HG03159 (cell line): ENCODE measurements at regions not wholly inside any gene's neighbourhood (a gene's known extent, or its start where the extent isn't known, plus 50 kb on each side); places are given as distances from the start of the nearest gene placed in this dataset.
"Not testable (repeated sequence)": the region's sequence is repeated elsewhere in the genome, so short reads cannot be mapped to it uniquely, and the experiment has no call there.

Experiments used
- ATAC-seq: cut with Tn5 transposase; IDR thresholded peaks from one replicate; pipeline ENCODE4 v1.9.1; 2021; ENCODE audit warnings: mild to moderate bottlenecking, moderate library complexity; ENCODE audit not compliant: unreplicated experiment

DNA sequence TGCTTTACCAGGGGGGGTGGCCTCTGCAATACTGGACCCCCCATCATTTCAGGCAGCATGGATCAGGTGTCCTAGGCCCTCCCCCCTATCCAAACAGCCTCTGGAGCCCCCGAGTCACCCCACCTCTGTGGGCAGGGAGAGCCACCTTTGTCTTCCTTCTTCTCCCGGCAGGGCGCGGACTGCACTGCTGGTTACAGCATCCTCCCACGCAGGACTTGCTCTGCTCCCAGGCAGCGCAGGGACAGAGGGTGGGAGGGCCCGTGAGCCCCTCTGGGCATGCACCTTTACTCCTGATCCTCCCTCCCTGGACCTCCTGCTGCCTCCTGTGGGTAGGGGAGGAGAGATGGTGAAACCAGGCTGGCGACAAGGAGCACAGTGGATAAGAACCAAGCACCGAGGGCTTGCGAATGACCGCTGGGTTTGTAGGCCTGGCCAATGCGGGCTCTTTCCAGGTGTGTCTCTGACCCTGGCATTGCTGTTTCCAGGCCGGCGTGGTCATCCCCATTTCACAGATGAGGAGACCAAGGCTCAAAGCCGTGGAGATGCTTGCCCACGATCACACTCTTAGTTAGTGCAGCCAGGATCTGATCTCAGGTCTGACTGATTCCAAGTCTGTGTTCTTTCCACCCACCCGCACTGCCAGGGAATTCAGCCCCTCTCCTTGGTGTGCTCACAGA, 73.6 kb upstream of the TARDBP start:
- no peak for ATAC-seq

DNA sequence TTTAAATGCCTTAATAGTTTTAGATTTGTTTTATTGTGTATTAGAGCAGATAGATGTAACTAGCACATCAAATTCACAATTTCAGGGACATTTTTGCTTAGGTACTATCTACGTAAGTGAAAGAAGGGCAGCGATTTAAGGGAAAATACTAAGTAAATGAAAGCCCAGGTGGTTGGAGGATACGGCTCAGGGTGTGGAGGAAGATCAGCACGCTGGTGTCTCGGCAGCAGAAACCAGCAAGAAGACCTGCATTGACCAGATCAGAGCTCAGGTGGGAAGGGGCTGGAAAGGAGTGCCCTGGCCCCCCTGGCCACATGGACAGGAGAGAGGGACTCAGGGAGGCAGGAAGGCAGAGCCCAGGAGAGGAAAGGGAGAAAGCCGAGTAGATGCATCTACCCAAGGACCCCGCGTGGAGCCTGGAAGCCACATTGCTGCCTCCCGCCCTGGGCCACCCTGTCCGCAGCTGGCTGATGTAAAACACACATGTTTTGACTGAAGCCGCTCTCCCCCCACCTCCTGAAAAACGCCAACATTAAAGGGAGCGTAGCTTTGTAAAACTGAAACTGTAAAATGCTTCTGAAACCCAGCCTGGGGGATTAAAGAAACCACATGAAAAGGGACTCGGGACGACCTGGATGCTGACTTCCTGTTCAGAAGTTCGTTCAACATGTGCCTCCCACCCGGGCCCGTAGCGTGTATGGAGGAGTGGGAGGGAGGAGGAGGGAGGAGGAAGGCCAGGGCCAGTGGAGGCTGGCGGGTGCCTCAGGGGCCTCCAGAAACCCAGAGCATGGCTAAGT, 72.6 kb upstream of the TARDBP start:
- peak; percentile 55 for ATAC-seq

DNA sequence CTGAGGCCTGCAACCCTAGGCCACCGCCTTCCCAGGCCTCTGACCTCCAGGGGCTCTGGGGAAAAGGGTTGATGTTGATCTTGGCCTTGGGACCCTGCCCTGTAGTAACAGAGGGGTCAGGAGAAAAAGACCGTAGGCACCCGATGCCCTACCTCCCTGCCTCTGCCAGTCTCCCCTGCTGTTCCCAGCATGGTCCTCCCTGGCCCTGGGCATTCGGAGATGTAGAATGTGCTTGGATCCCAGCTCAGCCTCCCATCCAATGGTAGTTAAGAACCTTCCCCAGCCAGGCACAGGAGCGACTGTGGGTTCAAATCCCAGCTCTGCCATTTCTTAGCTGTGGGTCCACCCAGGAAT, 72.0 kb upstream of the TARDBP start:
- no peak for ATAC-seq

DNA sequence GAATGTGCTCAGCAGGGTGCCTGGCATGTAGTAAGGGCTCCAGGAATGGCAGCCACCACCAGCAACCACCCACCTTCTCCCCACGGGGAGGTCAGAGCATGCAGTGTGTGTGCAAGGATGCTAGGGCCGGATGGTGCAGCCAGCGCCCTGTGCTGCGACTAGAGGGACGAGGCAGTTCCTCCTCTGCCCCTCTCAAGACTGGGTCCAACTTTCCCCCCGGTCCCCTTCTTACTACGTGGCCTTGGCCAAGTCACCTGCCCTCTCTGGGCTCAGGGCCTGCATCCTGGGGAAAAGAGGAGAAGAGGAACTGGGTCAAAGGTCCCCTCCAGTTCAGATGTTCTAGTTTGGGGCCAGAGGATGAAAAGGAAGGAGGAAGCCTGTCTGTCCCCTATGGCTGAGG, 71.6 kb upstream of the TARDBP start:
- ATAC-seq: no peak

DNA sequence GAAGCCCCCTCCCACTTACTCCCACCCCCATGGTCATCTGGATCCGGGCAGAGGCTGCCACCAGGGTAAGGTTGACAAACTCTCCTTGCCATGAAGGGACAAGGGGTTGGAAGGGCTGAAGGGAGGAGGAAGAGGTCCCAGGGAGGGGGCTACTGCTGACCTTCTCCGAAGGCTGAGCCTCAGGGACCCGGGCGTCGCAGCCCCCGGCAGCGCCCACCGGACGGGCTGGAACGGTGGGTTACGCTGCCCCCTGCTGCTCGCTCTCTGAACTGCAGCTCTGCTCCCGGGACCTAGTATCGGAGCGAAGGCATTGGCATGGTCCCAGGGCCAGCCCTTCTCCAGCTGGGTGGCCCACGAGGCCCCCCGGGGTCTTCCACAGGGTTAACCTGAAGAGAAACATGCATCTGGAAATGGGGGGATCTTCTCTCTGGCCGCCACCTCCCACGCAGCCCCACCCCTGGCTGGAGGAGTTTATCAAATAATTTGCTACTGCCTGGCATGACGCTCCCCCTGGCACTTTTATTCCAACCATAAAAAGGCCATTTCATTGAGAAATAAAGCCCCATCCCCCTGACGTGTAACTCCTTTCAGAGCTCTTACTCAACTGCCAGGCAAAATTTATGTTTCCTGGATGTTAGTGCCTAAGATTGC, 70.4 kb upstream of the TARDBP start:
- ATAC-seq: no peak

DNA sequence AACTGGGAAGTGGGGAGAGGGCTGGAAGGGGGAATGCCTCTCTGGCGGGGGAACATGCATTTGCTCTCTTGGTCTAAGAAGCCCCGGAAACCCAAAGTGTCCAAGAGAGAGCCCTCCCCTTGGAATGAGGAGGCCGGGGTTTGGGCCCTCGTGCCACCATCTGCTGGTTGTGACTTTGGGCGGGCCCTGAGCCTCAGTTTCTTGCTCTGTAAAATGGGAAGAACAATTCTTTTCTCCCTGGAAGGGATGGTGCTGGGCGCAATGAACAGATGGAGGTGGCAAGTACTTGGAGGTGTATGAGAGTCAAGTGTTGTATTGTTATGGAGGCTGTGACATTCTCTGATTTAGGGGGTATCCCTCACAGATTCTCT, 69.9 kb upstream of the TARDBP start:
- no peak for ATAC-seq

DNA sequence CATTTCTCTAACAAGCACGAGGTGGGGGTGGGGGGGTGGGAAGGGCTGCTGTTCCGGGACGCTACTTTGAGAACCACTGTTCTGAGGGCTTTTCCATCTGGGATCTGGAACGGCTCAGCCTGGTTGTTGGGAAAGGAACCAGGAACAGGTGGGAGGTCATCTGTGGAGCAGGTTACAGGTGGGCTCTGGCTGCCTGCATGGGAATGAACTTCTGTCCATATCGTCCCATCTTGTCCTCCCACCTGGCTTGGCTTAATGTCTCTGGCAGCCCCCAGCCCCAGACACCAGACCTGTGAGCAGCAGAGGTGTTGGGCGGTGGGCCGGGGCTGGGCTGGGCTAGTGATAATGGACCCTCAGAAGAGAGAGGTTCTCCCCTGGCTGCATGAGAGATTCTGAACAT, 69.4 kb upstream of the TARDBP start:
- ATAC-seq: no peak

DNA sequence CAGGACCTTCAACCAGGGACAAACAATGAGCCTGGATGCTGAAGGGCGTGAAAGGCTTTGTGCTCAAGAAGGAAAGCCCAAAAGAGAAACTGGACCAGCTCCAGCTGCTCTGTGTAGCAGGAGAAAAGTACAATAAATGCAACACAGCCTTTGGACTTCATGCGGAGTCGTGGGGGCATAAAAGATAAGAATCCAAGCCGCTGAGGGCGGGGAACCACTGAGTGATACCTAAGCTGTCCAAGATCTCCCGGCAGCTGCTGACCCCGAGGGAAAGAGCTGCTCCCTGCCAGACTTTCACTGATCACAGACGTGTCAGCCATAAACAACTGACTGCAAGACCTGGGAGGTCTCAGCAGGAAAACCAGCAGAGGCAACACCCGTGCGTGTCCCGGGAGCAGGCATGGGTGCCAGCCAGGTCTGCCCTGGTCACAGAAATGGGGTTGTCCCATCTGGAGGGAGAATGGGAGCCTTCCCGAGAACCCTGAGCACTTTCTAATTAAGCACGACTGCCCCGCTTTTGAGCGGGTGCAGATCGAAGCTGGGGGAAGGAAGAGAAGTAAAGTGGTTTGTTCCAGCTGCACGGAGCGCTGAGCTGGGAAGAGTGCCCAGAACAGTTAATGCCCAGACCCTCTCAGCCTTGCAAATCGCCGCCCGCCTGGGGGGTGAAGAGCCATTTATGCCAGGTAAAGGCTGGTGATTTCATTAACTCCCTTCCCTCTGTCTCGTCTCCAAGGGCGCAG, 68.3 kb upstream of the TARDBP start:
- no peak for ATAC-seq

DNA sequence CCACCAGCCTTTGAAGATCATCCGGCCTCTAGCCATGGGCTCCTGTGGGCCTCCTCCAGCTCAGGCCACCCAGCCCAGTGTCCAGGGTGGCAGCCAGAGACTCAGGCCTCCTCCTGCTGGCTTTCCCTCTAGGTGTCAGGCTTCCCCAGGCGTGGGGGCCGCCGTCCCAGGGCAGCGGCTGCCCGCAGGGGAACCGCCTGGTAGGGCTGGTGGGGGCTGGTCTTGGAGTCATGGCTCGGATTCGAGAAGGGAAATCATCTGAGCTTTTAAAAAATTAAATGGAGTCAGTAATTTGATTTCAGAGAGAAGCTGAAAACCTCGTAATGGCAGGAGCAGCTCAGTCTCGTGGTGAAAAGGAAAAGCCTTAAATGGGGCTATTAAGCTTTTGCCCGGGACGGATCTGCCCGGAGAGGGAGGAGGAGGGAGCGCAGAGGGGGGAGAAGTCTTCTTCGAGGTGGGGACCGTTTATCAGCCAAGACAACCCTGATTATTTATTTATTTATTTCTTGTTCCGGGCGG, 66.4 kb upstream of the TARDBP start:
- no peak for ATAC-seq

DNA sequence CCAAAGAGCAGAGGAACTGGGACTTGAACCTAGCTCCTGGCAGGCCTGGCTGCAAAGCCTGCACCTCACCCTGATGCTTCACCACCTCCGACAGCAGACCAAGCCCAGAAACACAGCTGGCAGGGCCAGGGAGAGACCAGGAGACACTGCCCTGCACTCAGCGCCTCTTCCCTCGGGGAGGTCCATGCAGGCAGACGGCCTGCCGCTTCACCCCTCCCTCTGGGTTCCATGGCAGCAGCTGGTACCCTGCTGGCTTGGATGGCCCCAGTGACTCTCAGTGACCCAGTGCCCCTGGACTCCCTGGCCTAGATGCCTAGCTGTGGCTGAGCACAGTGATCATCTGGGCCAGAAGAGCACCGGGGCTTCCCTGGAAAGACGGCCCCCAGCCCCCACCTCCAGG, 65.3 kb upstream of the TARDBP start:
- no peak for ATAC-seq

DNA sequence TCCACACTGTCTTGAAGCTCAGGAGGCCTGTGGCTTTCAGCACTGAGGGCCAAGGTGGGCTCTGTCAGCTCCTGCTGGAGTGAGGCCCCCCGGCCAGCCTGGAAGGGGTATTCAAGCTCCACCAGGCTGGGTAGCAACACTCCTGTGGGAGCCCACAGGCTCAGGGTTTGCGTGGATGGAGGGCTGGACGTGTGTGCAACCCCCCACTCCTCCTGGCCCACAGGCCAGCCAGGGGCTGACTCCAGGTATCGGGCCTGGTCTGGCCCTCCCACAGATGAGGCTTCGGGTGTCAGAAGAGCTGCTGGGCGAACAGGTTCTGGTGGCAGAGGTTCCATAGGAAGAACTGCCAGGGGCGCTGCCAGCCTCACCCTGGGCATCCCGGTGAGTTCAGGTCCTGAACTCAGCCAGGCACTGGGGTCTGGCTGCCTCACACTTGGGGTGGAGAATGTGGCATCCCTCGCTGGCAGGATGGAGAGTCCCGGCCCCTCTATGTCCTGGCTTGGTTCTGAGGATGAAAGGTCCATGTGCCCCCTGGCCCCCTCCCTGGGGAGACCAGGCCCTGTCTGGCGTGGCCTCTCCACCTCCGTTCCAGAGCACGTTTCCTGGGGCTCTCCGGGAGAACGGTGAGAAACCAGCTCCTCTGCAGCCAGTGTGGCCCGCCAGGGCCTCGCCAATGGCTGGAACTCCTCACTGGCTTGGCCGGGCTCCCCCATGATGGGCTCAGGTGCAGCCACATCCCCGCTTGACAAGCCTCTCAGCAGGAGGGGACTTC, 64.6 kb upstream of the TARDBP start:
- no peak for ATAC-seq

DNA sequence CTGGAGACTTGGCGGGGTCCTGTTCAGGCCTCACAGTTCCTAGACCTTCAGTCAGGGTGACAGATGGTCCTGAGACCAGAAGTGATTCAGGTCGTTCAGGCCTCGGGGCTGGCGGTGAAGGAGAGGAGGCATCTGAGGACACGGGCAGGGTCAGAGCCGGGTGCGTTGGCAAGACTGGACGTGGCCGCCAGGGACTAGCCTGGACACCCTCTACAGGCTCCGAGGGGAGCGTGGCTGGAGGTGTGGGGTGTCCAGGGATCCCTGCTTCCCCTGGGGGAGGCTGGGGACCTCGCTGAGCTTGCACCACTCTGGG, 64.0 kb upstream of the TARDBP start:
- ATAC-seq: no peak

DNA sequence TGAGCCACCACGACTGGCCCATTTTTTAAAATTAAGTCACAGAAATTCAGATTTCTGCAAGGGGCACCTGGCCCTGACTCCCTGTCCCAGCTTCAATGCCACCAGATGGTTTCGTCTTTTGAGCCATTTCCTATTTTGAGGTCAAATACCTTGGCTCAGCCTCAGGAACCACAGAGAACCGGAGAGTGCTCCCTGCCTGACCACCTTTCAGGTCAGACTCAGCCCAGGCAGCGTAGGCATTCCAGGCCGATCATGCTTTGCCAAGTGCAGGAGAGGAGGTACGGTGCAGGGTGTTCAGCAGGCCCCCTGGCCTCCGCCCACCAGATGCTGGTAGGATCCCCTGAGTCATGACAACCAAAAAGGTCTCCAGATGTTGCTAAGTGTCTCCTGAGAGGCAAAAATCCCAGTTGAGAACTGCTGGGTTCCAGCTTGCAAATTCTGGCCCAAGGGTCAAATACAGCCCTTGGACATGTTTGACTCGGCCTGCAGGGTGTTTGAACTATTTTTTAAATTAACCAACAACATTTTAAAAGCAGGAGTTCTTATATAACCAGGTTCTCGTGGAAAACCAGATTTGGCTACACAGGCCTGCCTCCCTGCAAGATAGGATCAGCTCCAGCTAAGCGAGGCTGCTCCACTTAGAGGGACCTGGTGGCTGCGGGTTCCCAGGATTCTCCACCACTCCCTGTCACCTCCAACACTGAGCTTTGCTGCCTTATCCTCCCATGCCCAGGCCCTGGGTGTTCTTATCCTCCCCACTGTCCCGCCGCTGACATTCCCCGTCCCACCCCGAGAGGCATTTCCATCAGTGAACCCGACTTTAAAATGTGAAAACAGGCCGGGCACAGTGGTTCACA, 61.9 kb upstream of the TARDBP start:
- ATAC-seq: no peak

DNA sequence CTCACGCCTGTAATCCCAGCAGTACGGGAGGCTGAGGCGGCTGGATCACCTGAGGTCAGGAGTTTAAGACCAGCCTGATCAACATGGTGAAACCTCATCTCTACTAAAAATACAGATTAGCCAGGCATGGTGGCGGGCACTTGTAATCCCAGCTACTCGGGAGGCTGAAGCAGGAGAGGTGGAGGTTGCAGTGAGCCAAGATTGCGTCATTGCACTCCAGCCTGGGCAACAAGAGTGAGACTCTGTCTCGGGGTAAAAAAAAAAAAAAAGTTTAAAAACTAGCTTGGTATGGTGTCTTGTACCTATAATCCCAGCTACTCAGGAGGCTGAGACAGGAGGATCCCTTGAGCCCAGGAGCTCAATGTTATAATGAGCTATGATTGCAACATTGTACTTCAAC, 61.2 kb upstream of the TARDBP start:
- not testable (repeated sequence) for ATAC-seq

DNA sequence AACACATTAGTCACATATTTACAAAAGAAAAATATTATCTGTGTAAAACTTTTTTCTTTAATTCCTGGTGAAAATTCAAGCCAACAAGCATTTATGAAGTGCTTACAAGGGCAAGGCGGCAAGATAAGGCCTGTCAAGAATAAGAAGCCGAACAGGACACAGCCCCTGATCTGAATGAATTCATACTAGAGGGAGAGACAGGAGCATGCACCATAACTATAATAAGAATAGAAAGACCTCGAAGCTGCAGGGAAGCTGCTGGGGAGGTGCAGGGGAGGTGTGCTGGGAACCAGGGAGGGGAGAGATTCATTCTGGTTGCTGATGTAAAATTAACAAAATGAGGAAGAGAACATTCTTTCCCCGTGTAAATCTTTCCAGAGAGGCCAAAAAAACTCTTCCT, 60.5 kb upstream of the TARDBP start:
- no peak for ATAC-seq

DNA sequence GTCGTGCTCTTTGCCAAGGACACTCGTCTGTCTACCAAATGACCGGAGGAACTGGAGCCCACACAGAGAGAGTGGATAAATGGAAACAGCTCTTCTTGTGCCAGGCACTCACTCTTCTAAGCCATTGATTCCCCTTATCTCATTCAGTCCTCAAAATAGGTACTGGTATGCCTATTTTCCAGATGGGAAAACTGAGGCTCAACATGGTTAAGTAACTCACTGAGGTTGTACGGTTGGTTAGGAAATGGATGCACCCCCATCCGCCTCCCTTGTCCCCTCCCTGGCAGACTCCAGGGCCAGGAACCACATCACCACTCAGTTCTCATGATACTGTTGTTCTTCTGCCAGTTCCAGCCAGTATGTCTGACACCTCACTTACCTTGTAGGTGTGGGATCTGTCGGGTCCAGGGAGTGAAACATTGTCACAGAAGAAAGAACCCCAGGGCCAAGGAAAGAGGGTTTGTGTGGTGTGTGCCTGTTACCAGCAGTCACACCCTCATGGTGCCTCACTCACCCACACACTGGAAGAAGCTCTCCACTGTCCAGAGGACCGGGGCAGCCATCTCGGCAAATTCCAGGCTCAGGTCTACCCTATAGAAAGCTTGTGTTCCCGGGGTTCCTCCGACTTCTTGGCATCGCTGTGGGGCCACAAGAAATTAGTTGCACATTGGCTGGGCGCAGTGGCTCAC, 58.8 kb upstream of the TARDBP start:
- ATAC-seq: no peak

DNA sequence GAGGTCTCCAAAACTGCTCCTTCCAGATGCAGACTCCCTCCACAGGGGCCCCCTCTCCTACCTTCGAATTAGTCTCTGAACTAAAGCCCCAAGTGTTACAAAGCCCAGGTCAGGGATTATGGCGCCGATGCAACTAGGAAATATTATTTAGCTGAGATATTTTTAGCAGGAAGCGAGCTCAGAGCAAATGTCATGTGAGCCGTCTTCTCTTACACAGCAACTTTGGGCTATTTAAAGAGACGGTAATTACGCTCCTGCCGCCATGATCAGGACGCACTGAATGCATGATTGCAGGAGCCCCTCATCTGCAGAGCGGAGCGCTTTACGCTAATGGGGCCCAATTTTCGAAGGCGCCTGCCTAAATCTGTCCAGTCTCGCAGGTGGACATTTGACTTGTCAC, 55.3 kb upstream of the TARDBP start:
- ATAC-seq: no peak

DNA sequence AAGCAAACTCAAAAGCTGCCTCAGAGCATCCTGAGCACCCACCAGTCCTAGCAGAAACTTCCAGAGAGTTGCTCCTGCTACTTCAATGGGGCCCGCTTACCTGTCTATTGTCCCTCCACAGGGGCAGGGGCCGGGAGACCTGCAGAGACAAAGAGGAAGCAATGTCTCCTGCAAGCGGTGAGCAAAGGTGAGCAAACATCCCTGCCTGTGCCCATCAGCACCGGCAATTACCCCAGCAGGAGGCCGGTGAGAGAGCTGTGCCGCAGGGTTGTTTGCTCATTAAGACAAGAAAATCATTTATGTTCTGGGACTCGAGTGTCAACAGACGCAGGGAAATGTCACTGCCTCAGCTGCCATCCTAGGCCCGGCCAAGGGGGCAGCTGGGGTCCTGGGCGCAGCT, 53.8 kb upstream of the TARDBP start:
- ATAC-seq: no peak
